HCT116 (cell line): ENCODE measurements at regions not wholly inside any gene's neighbourhood (a gene's known extent, or its start where the extent isn't known, plus 50 kb on each side); places are given as distances from the start of the nearest gene placed in this dataset.

Experiments used
- ATAC-seq: fragments of 200-7000 bp; cut with Tn5 transposase; 2 replicates; pipeline ENCODE4 v1.9.1; 2020; ENCODE audit warnings: mild to moderate bottlenecking, moderate library complexity
- BruUV-seq: library from RNA; stranded (reverse); fragments of 400-500 nt; replicated peaks from 2 replicates; lab custom pipeline; 2021; lab: Mats Ljungman, UMichigan
- CTCF ChIA-PET: fragments of 300-600 bp; sonication (Branson Sonifier 250); formaldehyde crosslinking; loops from one replicate; lab custom pipeline; 2021; ENCODE audit warnings: antibody characterized with exemption; lab: Charles Lee
- POLR2A ChIA-PET: fragments of 300-600, 350-600 bp; sonication (Branson Sonifier 250); formaldehyde crosslinking; loops from one replicate; lab custom pipeline; 2021; ENCODE audit warnings: antibody characterized with exemption; lab: Charles Lee
- RAD21 ChIA-PET, 2 experiments: fragments of 300-600 bp; sonication (Branson Sonifier 250); formaldehyde crosslinking; loops; one replicate each; lab custom pipeline; 2023; ENCODE audit warnings: low total read pairs in 2 of 2; ENCODE audit not compliant: uncharacterized antibody in 2 of 2, unreplicated experiment in 2 of 2, low non-redundant PET in 1 of 2; lab: Charles Lee
- DNase-seq: peaks from one replicate; pipeline ENCODE4 v3.0.0-alpha.2; 2010; ENCODE audit warnings: low read depth, low spot score
- H2AFZ ChIP-seq: fragments of 200-600 bp; shearing (Covaris generic), sonication (generic); 2 replicates; pipeline ENCODE4 v1.6.1; 2017; ENCODE audit warnings: low read depth, mixed run types, mixed read lengths, antibody characterized with exemption, low read length; ENCODE audit not compliant: poor library complexity, severe bottlenecking
- H3K27ac ChIP-seq: 2 replicates; pipeline ENCODE4 v1.5.1; 2012; ENCODE audit warnings: low read depth, low read length
- H3K27me3 ChIP-seq: fragments of 200-600 bp; sonication (generic); 2 replicates; pipeline ENCODE4 v1.6.1; 2016; ENCODE audit warnings: mixed run types, low read length, mixed read lengths; ENCODE audit not compliant: insufficient read depth
- H3K36me3 ChIP-seq, 2 experiments: fragments of 200-500 bp in 1 of 2; fragments of 200-600 bp in 1 of 2; sonication (Bioruptor generic) in 1 of 2; sonication (generic) in 1 of 2; 2 replicates each; pipeline versions ENCODE4 v1.5.1 to v1.6.1; 2014 to 2016; ENCODE audit warnings: low read length in 2 of 2, inconsistent platforms in 1 of 2, mixed read lengths in 1 of 2, mixed run types in 1 of 2; ENCODE audit not compliant: insufficient read depth in 2 of 2, control insufficient read depth in 1 of 2
- H3K4me1 ChIP-seq, 2 experiments: fragments of 200-600 bp in 1 of 2; sonication (generic) in 1 of 2; 2 replicates each; pipeline versions ENCODE4 v1.5.1 to v1.6.1; 2012 to 2017; ENCODE audit warnings: low read length in 2 of 2, inconsistent platforms in 1 of 2, mild to moderate bottlenecking in 1 of 2, mixed read lengths in 1 of 2, mixed run types in 1 of 2, moderate library complexity in 1 of 2; ENCODE audit not compliant: insufficient read depth in 2 of 2, control insufficient read depth in 1 of 2
- H3K4me2 ChIP-seq: fragments of 200-600 bp; sonication (generic); 2 replicates; pipeline ENCODE4 v1.6.1; 2017; ENCODE audit warnings: mixed run types, low read length, mixed read lengths
- H3K4me3 ChIP-seq, 2 experiments: fragments of 200-600 bp in 1 of 2; sonication (generic) in 1 of 2; replicated peaks in 1 of 2; 2 replicates each; pipeline ENCODE4 v1.5.1; 2011 to 2016; ENCODE audit warnings: low read length in 2 of 2, control low read depth in 1 of 2, low read depth in 1 of 2, mild to moderate bottlenecking in 1 of 2, mixed read lengths in 1 of 2, mixed run types in 1 of 2
- H3K79me2 ChIP-seq: fragments of 200-600 bp; sonication (generic); 2 replicates; pipeline ENCODE4 v1.6.1; 2017; ENCODE audit warnings: mild to moderate bottlenecking, mixed run types, low read length, moderate library complexity, mixed read lengths; ENCODE audit not compliant: insufficient read depth
- H3K9ac ChIP-seq: fragments of 200-600 bp; sonication (generic); 2 replicates; pipeline ENCODE4 v1.6.1; 2016; ENCODE audit warnings: low read length, mixed read lengths
- H3K9me2 ChIP-seq: fragments of 200-600 bp; sonication (generic), shearing (Covaris generic); 2 replicates; pipeline ENCODE4 v1.6.1; 2017; ENCODE audit warnings: mixed run types, mild to moderate bottlenecking, moderate library complexity; ENCODE audit not compliant: insufficient read depth
- H3K9me3 ChIP-seq, 2 experiments: fragments of 200-500 bp in 1 of 2; fragments of 200-600 bp in 1 of 2; sonication (Bioruptor generic) in 1 of 2; sonication (generic) in 1 of 2; 2 replicates each; pipeline ENCODE4 v1.6.1; 2014 to 2017; ENCODE audit warnings: low read length in 2 of 2, mixed read lengths in 2 of 2, inconsistent platforms in 1 of 2, low read depth in 1 of 2, mild to moderate bottlenecking in 1 of 2, mixed run types in 1 of 2, moderate library complexity in 1 of 2; ENCODE audit not compliant: control insufficient read depth in 1 of 2, insufficient read depth in 1 of 2
- H4K20me1 ChIP-seq: fragments of 200-600 bp; sonication (generic), shearing (Covaris generic); 2 replicates; pipeline ENCODE4 v1.6.1; 2017; ENCODE audit warnings: mixed run types, mild to moderate bottlenecking, moderate library complexity; ENCODE audit not compliant: insufficient read depth
- CBX3 ChIP-seq: IDR thresholded peaks from 2 replicates; pipeline ENCODE4 v1.6.1; 2012; ENCODE audit warnings: low read depth
- ELF1 ChIP-seq: IDR thresholded peaks from 2 replicates; pipeline ENCODE4 v1.6.1; 2012; ENCODE audit warnings: low read depth, borderline replicate concordance
- JUND ChIP-seq: IDR thresholded peaks from 2 replicates; pipeline ENCODE4 v1.6.1; 2012
- POLR2AphosphoS5 ChIP-seq: IDR thresholded peaks from 2 replicates; pipeline ENCODE4 v1.6.1; 2011; ENCODE audit warnings: mild to moderate bottlenecking, low read depth, low read length, moderate library complexity
- REST ChIP-seq: IDR thresholded peaks from 2 replicates; pipeline ENCODE4 v1.6.1; 2012; ENCODE audit warnings: low read depth
- SIN3A ChIP-seq: IDR thresholded peaks from 2 replicates; pipeline ENCODE4 v1.6.1; 2012; ENCODE audit warnings: low read depth
- SRF ChIP-seq: IDR thresholded peaks from 2 replicates; pipeline ENCODE4 v1.6.1; 2012; ENCODE audit warnings: low read depth
- TCF7L2 ChIP-seq: IDR thresholded peaks from 2 replicates; pipeline ENCODE4 v1.7.0; 2011; ENCODE audit warnings: borderline replicate concordance, inconsistent platforms; ENCODE audit not compliant: insufficient read depth, insufficient read length; ENCODE audit errors: extremely low read depth
- ZNF274 ChIP-seq: fragments of 200-500 bp; sonication (Bioruptor generic); IDR thresholded peaks from 2 replicates; pipeline ENCODE4 v1.6.1; 2014; ENCODE audit warnings: mild to moderate bottlenecking, low read depth, low read length, inconsistent platforms
- intact Hi-C: fragments of 100-400 bp; cut with micrococcal nuclease; formaldehyde crosslinking; loops from 2 replicates; pipeline ENCODE4 v1.10.0; 2022

- ATAC-seq: no peak
- ChIA-PET CTCF (no interaction called here), RAD21 (no interaction called here)
Observed at GRCh38 chr2:83873110-83873509, 586.0 kb downstream of the SUCLG1 start.

More at GRCh38 chr2:83873110-83873509, 586.0 kb downstream of the SUCLG1 start:
- no peak overlapping the region for H3K9ac ChIP-seq
- TF ChIP-seq JUND: no peak
- TF ChIP-seq ELF1: no peak
- no peak for TF ChIP-seq POLR2AphosphoS5
- TF ChIP-seq REST: no peak
- TF ChIP-seq SRF: no peak
- TF ChIP-seq SIN3A: no peak
- no peak for TF ChIP-seq CBX3
- TF ChIP-seq TCF7L2: no peak
- TF ChIP-seq ZNF274: no peak
- no peaks in the 10 kb centered on the region for H3K79me2 ChIP-seq
- H4K20me1 ChIP-seq: no peaks in the 10 kb centered on the region
- H3K36me3 ChIP-seq: no peaks in the 10 kb centered on the region
- no peak overlapping the region for H3K4me3 ChIP-seq
- H3K4me2 ChIP-seq: no peak overlapping the region
- POLR2A ChIA-PET: no interaction called here
- H3K27ac ChIP-seq: no peak overlapping the region
- H3K27me3 ChIP-seq: no peaks in the 10 kb centered on the region
- no TSS peak for BruUV-seq
- H2AFZ ChIP-seq: no peak overlapping the region
- intact Hi-C loops: no loop called here
- no peaks in the 10 kb centered on the region for H3K9me2 ChIP-seq
- H3K9me3 ChIP-seq: no peaks in the 10 kb centered on the region
- H3K4me1 ChIP-seq: no peaks in the 10 kb centered on the region
- DNase-seq: no peak
